ENCODE measurements at regions not wholly inside any gene's neighbourhood (a gene's known extent, or its start where the extent isn't known, plus 50 kb on each side); places are given as distances from the start of the nearest gene placed in this dataset.

- ATAC-seq (peak in 3 of 4 donors; percentile 66 to 72 (median 72)), DNase-seq (peak in 1 of 6 donors; percentile 12)
These were observed 91.9 kb upstream of the JAZF1 start for GRCh38 chr7:28272461-28272877.

DNA sequence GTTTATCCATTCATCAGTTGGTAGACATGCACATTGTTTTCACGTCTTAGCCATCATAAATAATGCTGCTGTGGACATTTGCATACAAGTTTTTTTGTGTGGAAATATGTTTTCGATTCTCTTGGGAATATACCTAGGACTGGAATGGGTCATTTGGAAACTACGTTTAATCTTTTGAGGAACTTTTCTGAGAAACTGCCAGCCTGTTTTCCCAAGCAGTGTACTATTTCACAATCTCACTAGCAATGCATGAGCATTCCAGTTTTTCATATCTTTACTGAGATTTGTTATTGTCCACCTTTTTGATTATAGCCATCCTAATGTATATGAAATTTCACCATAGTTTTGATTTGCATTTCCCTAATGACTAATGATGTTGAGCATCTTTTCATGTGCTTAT, 95.7 kb upstream of the JAZF1 start:
- 42 to 67% methylated on average over 3 of the region's 3 CpGs for WGBS, 2 donors
- no peaks in the 10 kb centered on the region for H3K27me3 ChIP-seq
- H3K27ac ChIP-seq, result no peak overlapping the region
- no peak for DNase-seq
- ATAC-seq, result no peak
- FAIRE-seq, result no peak
- H3K36me3 ChIP-seq, result no peaks in the 10 kb centered on the region
- intact Hi-C loops (cut with DNase I), result no loop called here
- H3K4me3 ChIP-seq, result no peak overlapping the region
- no peak for TF ChIP-seq CTCF (IDR thresholded peaks at IDR 0.05)
- no peaks in the 10 kb centered on the region for H3K4me1 ChIP-seq
- H3K9me3 ChIP-seq, result no peaks in the 10 kb centered on the region

More at GRCh38 chr7:28272461-28272877, 91.9 kb upstream of the JAZF1 start:
- peak in 2 of 4 donors; percentile 25 to 31 for TF ChIP-seq CTCF (IDR thresholded peaks at IDR 0.05)
- FAIRE-seq, result no peak
- Histone ChIP-seq H3K4me3 (no peak overlapping the region), H3K36me3 (no peaks in the 10 kb centered on the region), H3K9me3 (no peaks in the 10 kb centered on the region), H3K27me3 (no peaks in the 10 kb centered on the region), H3K27ac (no peak overlapping the region), H3K4me1 (no peaks in the 10 kb centered on the region)
- 14 to 18% methylated on average over 9 of the region's 9 CpGs for WGBS, 2 donors
- intact Hi-C loops (cut with DNase I), result no loop called here

- Histone ChIP-seq H3K27ac (no peak overlapping the region), H3K4me1 (no peaks in the 10 kb centered on the region), H3K9me3 (no peaks in the 10 kb centered on the region), H3K27me3 (no peaks in the 10 kb centered on the region), H3K4me3 (no peak overlapping the region), H3K36me3 (no peaks in the 10 kb centered on the region)
- ATAC-seq, result no peak
- FAIRE-seq, result no peak
- DNase-seq, result no peak
- WGBS, 2 donors, result 21 to 31% methylated on average over 1 of the region's 1 CpG
- intact Hi-C loops (cut with DNase I), result no loop called here
- no peak for TF ChIP-seq CTCF (IDR thresholded peaks at IDR 0.05)
These were observed 96.8 kb upstream of the JAZF1 start for GRCh38 chr7:28277364-28277763.

DNA sequence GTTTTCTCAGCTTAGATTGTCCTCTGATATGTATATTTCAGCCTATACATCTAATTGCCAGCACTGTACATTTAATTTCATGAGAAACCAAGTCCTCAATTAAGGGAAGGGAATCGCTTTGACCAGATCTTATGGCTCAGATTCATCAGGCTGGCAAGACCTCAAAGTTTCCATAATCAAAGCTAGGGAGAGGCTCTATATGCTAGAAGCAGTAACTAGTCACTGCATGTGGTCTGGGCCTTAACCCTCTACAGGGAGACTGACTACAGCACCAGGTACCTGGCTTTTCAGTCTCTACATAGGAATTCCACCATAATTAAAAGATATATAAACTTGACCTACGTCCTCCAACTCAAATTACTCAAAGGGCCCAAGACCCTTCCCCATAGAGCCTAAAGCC, 97.4 kb upstream of the JAZF1 start:
- Histone ChIP-seq H3K9me3 (no peaks in the 10 kb centered on the region), H3K27me3 (no peaks in the 10 kb centered on the region), H3K27ac (no peak overlapping the region), H3K4me1 (no peaks in the 10 kb centered on the region), H3K36me3 (no peaks in the 10 kb centered on the region), H3K4me3 (no peak overlapping the region)
- DNase-seq (no peak), FAIRE-seq (no peak), ATAC-seq (no peak)
- no peak for TF ChIP-seq CTCF (IDR thresholded peaks at IDR 0.05)
- WGBS, 2 donors, result 77 to 82% methylated on average over 2 of the region's 2 CpGs
- intact Hi-C loops (cut with DNase I), result no loop called here

DNA sequence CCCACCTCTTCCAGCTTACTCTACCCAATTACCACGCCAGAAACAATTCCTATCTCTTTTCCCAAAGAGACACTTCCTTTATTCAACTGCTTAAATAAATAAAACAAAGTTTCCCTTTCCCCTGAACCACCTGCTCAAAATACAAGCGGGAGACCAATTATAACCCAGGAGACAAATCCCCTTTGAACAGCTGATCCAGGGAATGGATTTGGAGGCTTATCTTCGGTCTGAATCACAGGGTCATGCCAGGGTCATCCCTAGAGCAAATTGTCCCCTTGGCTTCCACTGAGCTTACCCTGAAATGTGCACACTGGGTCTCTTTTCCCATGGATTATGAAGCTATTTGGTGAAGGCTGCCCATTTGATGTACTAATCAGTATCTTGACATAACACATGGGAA, 99.9 kb upstream of the JAZF1 start:
- no peak overlapping the region for H3K4me3 ChIP-seq
- no peak for FAIRE-seq
- intact Hi-C loops (cut with DNase I), result no loop called here
- H3K27ac ChIP-seq, result no peak overlapping the region
- no peaks in the 10 kb centered on the region for H3K27me3 ChIP-seq
- H3K36me3 ChIP-seq, result no peaks in the 10 kb centered on the region
- 40 to 55% methylated on average over 3 of the region's 3 CpGs for WGBS, 2 donors
- no peak for TF ChIP-seq CTCF (IDR thresholded peaks at IDR 0.05)
- H3K9me3 ChIP-seq, result no peaks in the 10 kb centered on the region
- H3K4me1 ChIP-seq, result no peaks in the 10 kb centered on the region
- DNase-seq, result no peak
- no peak for ATAC-seq

Measured in pancreas (tissue), 10 donors.